CD14-positive monocyte (primary cell): ENCODE measurements at regions not wholly inside any gene's neighbourhood (a gene's known extent, or its start where the extent isn't known, plus 50 kb on each side); places are given as distances from the start of the nearest gene placed in this dataset.
"Not testable (repeated sequence)": the region's sequence is repeated elsewhere in the genome, so short reads cannot be mapped to it uniquely, and the experiment has no call there.

ENCODE experiments used
- DNase-seq, 3 donors: peaks; one replicate each; pipeline ENCODE4 v3.0.0-alpha.2; 2011 to 2022
- H2AFZ ChIP-seq: 2 replicates; pipeline ENCODE4 v1.6.0; 2012; ENCODE audit warnings: mild to moderate bottlenecking, low read depth, low read length, inconsistent platforms; ENCODE audit not compliant: insufficient read depth, poor library complexity, severe bottlenecking
- H3K27ac ChIP-seq, 2 donors: 1 replicate in 1 of 2; 2 replicates in 1 of 2; pipeline ENCODE4 v1.5.1; 2012 to 2013; ENCODE audit warnings: low read length in 2 of 2, control low read depth in 1 of 2, inconsistent platforms in 1 of 2, low read depth in 1 of 2, mild to moderate bottlenecking in 1 of 2
- H3K27me3 ChIP-seq, 2 donors: one replicate each; pipeline versions ENCODE4 v1.6.0 to v1.6.1; 2011 to 2013; ENCODE audit warnings: low read length in 2 of 2; ENCODE audit not compliant: control insufficient read depth in 2 of 2, insufficient read depth in 2 of 2
- H3K36me3 ChIP-seq, 2 donors: replicated peaks in 1 of 2; 1 replicate in 1 of 2; 2 replicates in 1 of 2; pipeline versions ENCODE4 v1.5.1 to v1.6.1; 2012 to 2013; ENCODE audit warnings: low read length in 2 of 2, control low read depth in 1 of 2, inconsistent platforms in 1 of 2, mild to moderate bottlenecking in 1 of 2; ENCODE audit not compliant: insufficient read depth in 2 of 2, control insufficient read depth in 1 of 2
- H3K4me1 ChIP-seq, 2 donors: 1 replicate in 1 of 2; 2 replicates in 1 of 2; pipeline versions ENCODE4 v1.5.1 to v1.6.1; 2012 to 2013; ENCODE audit warnings: low read length in 2 of 2, control low read depth in 1 of 2, inconsistent platforms in 1 of 2, mild to moderate bottlenecking in 1 of 2, moderate library complexity in 1 of 2; ENCODE audit not compliant: insufficient read depth in 2 of 2, control insufficient read depth in 1 of 2
- H3K4me2 ChIP-seq: replicated peaks from 2 replicates; pipeline ENCODE3; 2012; ENCODE audit warnings: low read length, moderate library complexity, mild to moderate bottlenecking; ENCODE audit not compliant: poor library complexity, severe bottlenecking; ENCODE audit errors: extremely low read depth
- H3K4me3 ChIP-seq, 3 experiments: fragments of 200-600 bp in 1 of 3; sonication (generic) in 1 of 3; replicated peaks in 1 of 3; 1 replicate in 2 of 3; 2 replicates in 1 of 3; pipeline ENCODE4 v1.5.1; 2011 to 2013; ENCODE audit warnings: low read length in 3 of 3, mild to moderate bottlenecking in 3 of 3, control low read depth in 2 of 3, low read depth in 2 of 3, inconsistent platforms in 1 of 3, moderate library complexity in 1 of 3
- H3K79me2 ChIP-seq: 2 replicates; pipeline ENCODE4 v1.6.0; 2012; ENCODE audit warnings: mild to moderate bottlenecking, control low read depth, inconsistent platforms, low read length, moderate library complexity; ENCODE audit not compliant: insufficient read depth
- H3K9ac ChIP-seq: 2 replicates; pipeline ENCODE4 v1.6.0; 2017; ENCODE audit warnings: low read length, mild to moderate bottlenecking; ENCODE audit not compliant: insufficient read depth, poor library complexity, severe bottlenecking
- H3K9me3 ChIP-seq, 2 donors: replicated peaks in 1 of 2; 1 replicate in 1 of 2; 2 replicates in 1 of 2; pipeline versions ENCODE4 v1.5.1 to v1.6.1; 2012 to 2013; ENCODE audit warnings: low read length in 2 of 2, control low read depth in 1 of 2; ENCODE audit not compliant: control insufficient read depth in 1 of 2, insufficient read depth in 1 of 2
- H4K20me1 ChIP-seq: 2 replicates; pipeline ENCODE4 v1.6.0; 2012; ENCODE audit warnings: mild to moderate bottlenecking, low read length, control low read depth, moderate library complexity; ENCODE audit not compliant: insufficient read depth
- H3K27ac Mint-ChIP-seq, 7 donors: one replicate each; pipeline ENCODE4 v1.8.0; 2020; ENCODE audit warnings: mild to moderate bottlenecking in 7 of 7, mixed read lengths in 7 of 7, moderate library complexity in 6 of 7, inconsistent platforms in 2 of 7
- H3K27me3 Mint-ChIP-seq, 3 donors: one replicate each; pipeline ENCODE4 v1.8.0; 2021 to 2022; ENCODE audit warnings: low read depth in 3 of 3, mild to moderate bottlenecking in 3 of 3, mixed read lengths in 3 of 3, moderate library complexity in 3 of 3, inconsistent platforms in 1 of 3
- H3K36me3 Mint-ChIP-seq, 2 donors: one replicate each; pipeline ENCODE4 v1.8.0; 2020; ENCODE audit warnings: mixed read lengths in 2 of 2, inconsistent platforms in 1 of 2, mild to moderate bottlenecking in 1 of 2
- H3K4me1 Mint-ChIP-seq: one replicate; pipeline ENCODE4 v1.8.0; 2020; ENCODE audit warnings: mild to moderate bottlenecking, mixed read lengths
- H3K4me3 Mint-ChIP-seq, 2 donors: one replicate each; pipeline ENCODE4 v1.8.0; 2020; ENCODE audit warnings: mild to moderate bottlenecking in 2 of 2, mixed read lengths in 2 of 2, moderate library complexity in 1 of 2
- H3K9me3 Mint-ChIP-seq, 7 donors: one replicate each; pipeline ENCODE4 v1.8.0; 2020 to 2022; ENCODE audit warnings: mixed read lengths in 7 of 7, mild to moderate bottlenecking in 6 of 7, moderate library complexity in 6 of 7, inconsistent platforms in 2 of 7
- WGBS: methylation state at CpG from one replicate; pipeline ENCODE4 v1.1.5; 2013; ENCODE audit warnings: missing lambda C conversion rate; ENCODE audit not compliant: insufficient coverage; 5-methylcytosine and 5-hydroxymethylcytosine counted together
- intact Hi-C, 2 donors: fragments of 100-400 bp; cut with micrococcal nuclease; formaldehyde crosslinking; loops; one replicate each; pipeline versions ENCODE4 v1.15.0 to v1.15.1; 2023
- TF ChIP-seq, protein P1 (sequence below): fragments of 200-600 bp; IDR thresholded peaks from one replicate; pipeline ENCODE4 v1.8.0; 2022; ENCODE audit warnings: antibody characterized with exemption, mild to moderate bottlenecking

DNA sequence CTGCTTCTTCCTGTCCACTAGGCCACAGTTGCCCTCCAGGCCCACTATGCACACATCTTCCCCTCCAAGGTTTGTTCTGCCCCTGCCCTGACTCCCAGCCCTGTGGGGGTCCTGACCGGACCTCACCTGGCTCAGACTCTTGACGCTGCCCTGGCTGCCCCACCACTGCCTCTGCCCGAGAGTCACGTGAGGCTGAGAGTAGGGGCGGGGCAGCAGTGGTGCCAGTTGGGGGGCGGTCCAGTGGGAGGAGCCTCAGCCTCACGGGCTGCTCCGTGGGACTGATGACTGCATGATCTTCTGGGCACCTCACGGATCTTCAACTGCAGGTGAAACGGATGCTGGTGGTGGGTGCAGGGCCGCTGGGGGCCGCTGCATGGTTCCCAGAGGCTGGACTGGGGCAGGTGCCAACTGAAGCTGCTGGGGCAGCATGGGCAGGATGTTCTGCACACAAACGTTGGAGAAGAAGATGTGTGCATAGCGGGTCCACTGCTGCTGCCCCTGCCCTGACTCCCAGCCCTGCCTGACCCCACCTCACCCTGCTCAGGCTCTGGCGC lies 77.6 kb downstream of the HHIPL2 start:
- H3K27ac Mint-ChIP-seq, H3K4me3 ChIP-seq, H3K9me3 Mint-ChIP-seq, intact Hi-C loops, H3K36me3 Mint-ChIP-seq, H3K27me3 Mint-ChIP-seq, H3K9me3 ChIP-seq, H3K4me2 ChIP-seq, H3K4me3 Mint-ChIP-seq, H3K4me1 ChIP-seq, H4K20me1 ChIP-seq, H3K4me1 Mint-ChIP-seq, DNase-seq, H3K36me3 ChIP-seq, H3K27me3 ChIP-seq, H3K9ac ChIP-seq, H2AFZ ChIP-seq, H3K27ac ChIP-seq, H3K79me2 ChIP-seq: not testable (repeated sequence)
- 80% methylated on average over 2 of the region's 15 CpGs for WGBS

DNA sequence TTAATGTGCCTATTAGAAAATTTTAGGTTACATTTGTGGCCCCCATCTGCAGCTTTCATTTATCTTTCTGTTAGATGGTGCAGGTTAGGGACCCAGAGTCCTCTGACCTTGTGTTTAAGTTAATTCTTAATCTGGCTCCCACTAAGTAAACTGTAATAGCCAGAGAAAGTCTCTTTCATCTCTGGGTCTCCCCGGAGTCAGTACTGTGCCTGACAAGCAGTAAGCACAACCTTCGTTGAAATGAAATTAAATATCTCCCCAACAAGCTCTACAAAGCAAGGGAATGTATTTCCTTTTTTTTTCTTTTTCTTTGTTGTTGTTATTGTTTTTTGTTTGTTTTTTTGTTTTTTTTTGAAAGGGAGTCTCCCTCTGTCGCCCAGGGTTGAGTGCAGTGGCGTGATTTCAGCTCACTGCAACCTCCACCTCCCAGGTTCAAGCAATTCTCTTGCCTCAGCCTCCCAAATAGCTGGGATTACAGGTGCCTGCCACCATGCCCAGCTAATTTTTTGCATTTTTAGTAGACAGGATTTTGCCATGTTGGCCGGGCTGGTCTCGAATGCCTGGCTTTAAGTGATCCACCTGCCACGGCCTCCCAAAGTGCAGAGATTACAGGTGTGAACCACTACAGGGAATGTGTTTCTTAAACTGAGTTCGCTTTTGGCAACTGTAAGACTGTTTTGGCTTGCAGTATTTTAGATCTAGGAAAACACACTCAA lies 81.6 kb downstream of the HHIPL2 start:
- no peak for DNase-seq
- H3K27ac ChIP-seq, result no peak overlapping the region
- intact Hi-C loops, result loop anchor here (5.0 to 10.0 kb wide), 4 partner anchors 166 to 658 kb away; partner anchors contain the start of genes AIDA (in 1 of the 2) and BROX (in 1 of the 2)
- Mint-ChIP-seq H3K9me3 (peaks cover 0 to 5% (median 0%) of the 10 kb centered on the region in 7 donors), H3K4me1 (peaks cover 14% of the 10 kb centered on the region), H3K27me3 (peaks cover 0 to 11% (median 1%) of the 10 kb centered on the region in 3 donors), H3K27ac (peak overlapping the region in 1 of 7 donors; percentile 45), H3K36me3 (no peaks in the 10 kb centered on the region), H3K4me3 (no peak overlapping the region)
- peak overlapping the region; percentile 73 for H3K4me2 ChIP-seq
- WGBS, result 89% methylated on average over 4 of the region's 8 CpGs
- peaks cover 9 to 15% of the 10 kb centered on the region in 2 donors for H3K4me1 ChIP-seq
- no peaks in the 10 kb centered on the region for H3K27me3 ChIP-seq
- no peaks in the 10 kb centered on the region for H3K9me3 ChIP-seq
- no peaks in the 10 kb centered on the region for H3K36me3 ChIP-seq
- H2AFZ ChIP-seq, result peak overlapping the region; percentile 44
- H4K20me1 ChIP-seq, result no peaks in the 10 kb centered on the region
- H3K79me2 ChIP-seq, result no peaks in the 10 kb centered on the region
- TF ChIP-seq, protein P1, sequence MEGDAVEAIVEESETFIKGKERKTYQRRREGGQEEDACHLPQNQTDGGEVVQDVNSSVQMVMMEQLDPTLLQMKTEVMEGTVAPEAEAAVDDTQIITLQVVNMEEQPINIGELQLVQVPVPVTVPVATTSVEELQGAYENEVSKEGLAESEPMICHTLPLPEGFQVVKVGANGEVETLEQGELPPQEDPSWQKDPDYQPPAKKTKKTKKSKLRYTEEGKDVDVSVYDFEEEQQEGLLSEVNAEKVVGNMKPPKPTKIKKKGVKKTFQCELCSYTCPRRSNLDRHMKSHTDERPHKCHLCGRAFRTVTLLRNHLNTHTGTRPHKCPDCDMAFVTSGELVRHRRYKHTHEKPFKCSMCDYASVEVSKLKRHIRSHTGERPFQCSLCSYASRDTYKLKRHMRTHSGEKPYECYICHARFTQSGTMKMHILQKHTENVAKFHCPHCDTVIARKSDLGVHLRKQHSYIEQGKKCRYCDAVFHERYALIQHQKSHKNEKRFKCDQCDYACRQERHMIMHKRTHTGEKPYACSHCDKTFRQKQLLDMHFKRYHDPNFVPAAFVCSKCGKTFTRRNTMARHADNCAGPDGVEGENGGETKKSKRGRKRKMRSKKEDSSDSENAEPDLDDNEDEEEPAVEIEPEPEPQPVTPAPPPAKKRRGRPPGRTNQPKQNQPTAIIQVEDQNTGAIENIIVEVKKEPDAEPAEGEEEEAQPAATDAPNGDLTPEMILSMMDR, result no peak
- H3K4me3 ChIP-seq, result no peak overlapping the region
- no peak overlapping the region for H3K9ac ChIP-seq
